GM13977 (cell line): ENCODE measurements at regions not wholly inside any gene's neighbourhood (a gene's known extent, or its start where the extent isn't known, plus 50 kb on each side); places are given as distances from the start of the nearest gene placed in this dataset.

Experiments
- DNase-seq: peaks from one replicate; pipeline ENCODE4 v3.0.0; 2012; ENCODE audit warnings: low spot score
- in situ Hi-C: fragments of 300-500 bp; cut with MboI; formaldehyde crosslinking; loops from one replicate; pipeline ENCODE4 v1.12.0; 2022; ENCODE audit warnings: low sequenced_read_pairs, low pct_unique_long_range_greater_than_20kb, mixed read lengths, inconsistent platforms; ENCODE audit not compliant: unreplicated experiment
- TF ChIP-seq, protein P1 (sequence below): IDR thresholded peaks from 2 replicates; pipeline ENCODE4 v1.5.1; 2012; ENCODE audit warnings: mild to moderate bottlenecking, control low read depth; ENCODE audit not compliant: insufficient read depth; ENCODE audit errors: extremely low read depth, missing control alignments

DNA sequence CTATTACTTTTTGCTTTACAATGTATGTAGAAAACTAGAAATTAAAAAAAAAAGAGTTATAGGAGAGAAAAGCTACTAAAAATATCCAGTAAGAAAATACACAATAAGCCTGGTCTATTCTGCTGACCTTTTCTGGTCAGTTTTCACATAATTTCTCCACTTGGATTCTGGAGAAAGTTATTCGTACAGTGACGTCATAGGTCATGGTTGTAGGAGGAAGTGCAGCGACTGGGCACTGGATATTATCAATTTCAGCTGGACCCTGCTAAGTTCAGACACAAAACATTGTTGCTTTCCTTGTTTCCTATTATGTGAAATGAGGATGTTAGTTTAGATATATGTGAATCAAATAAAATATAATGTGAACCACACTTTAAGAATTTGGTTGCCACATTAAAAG lies 201.2 kb downstream of the MTRR start:
- in situ Hi-C loops, result no loop called here
- TF ChIP-seq, protein P1, sequence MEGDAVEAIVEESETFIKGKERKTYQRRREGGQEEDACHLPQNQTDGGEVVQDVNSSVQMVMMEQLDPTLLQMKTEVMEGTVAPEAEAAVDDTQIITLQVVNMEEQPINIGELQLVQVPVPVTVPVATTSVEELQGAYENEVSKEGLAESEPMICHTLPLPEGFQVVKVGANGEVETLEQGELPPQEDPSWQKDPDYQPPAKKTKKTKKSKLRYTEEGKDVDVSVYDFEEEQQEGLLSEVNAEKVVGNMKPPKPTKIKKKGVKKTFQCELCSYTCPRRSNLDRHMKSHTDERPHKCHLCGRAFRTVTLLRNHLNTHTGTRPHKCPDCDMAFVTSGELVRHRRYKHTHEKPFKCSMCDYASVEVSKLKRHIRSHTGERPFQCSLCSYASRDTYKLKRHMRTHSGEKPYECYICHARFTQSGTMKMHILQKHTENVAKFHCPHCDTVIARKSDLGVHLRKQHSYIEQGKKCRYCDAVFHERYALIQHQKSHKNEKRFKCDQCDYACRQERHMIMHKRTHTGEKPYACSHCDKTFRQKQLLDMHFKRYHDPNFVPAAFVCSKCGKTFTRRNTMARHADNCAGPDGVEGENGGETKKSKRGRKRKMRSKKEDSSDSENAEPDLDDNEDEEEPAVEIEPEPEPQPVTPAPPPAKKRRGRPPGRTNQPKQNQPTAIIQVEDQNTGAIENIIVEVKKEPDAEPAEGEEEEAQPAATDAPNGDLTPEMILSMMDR, result no peak
- no peak for DNase-seq

DNA sequence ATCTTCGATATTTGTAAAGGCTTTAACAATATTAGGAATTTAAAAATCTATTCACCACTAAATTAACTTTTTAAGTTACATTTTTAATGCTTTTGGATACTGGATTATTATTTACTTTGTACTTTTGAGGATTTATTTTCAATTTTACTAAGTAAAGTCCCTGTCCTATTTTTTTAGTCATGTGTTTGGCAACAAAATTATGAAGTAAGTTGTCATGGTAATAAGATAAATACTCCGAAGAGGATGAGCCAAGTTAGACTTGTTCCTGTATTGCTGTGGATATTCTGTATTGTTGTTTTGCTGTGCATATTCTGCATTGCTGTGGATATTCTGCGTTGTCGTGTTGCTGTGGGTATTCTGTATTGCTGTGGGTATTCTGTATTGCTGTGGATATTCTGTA lies 210.1 kb downstream of the MTRR start:
- no peak for DNase-seq
- TF ChIP-seq, protein P1, result no peak
- in situ Hi-C loops, result no loop called here

DNA sequence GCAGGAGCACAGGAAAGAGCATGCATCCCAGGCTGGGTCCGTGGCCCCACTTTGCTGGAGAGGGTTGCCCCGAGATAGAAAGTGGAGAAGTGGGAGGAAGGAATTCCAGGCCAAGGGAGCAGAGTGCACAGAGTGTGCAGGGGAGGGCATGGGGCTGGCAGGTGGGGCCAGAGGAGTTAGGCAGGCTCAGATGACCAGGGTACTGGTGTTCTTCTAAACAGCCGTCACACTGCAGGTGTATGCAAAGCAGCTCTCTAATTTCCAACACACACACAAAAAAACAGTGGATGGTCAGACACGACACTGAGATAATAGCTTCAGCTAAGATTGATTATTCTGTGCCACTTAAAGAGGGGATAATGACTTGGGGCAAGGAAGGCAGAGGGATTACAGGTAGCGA lies 212.2 kb downstream of the MTRR start:
- DNase-seq, result no peak
- in situ Hi-C loops, result no loop called here
- TF ChIP-seq, protein P1, result no peak

DNA sequence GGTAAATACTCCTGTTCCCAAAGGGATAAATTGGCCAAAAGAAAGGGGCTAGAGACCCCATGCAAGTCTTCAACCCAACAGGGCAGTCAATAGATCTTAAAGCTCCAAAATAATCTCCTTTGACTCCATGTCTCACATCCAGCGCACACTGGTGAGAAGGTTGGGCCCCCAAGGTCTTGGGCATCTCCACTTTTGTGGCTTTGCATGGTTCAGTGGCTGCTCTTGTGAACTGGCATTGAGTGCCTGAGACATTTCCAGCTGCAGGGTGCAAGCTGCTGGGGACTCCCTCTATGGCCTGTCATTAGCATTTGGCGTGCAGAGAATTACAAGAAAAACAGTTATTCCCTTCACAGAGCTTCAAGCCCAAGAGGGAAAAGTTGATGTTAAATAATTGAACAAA lies 224.7 kb downstream of the MTRR start:
- DNase-seq, result no peak
- TF ChIP-seq, protein P1, result no peak
- in situ Hi-C loops, result no loop called here

DNA sequence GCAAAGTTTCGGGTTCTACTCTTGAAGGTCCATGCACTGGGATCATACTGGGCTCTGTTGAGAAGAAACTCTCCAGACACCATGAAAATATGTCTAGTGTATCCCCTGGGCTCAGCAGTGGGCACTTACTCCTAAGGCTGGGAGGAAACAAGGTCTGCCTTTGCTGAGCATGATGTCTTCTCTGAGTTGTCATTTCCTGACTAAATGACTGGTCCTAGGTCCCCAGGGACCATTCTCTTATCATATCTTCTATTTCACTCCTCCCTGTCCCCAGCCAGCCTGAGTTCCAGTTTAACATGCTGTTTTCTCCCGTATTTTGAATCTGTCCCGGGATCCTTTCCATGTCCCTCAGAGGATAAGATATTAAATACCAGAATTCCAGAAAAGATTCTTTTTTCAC lies 225.4 kb downstream of the MTRR start:
- in situ Hi-C loops, result no loop called here
- TF ChIP-seq, protein P1, result no peak
- DNase-seq, result no peak

DNA sequence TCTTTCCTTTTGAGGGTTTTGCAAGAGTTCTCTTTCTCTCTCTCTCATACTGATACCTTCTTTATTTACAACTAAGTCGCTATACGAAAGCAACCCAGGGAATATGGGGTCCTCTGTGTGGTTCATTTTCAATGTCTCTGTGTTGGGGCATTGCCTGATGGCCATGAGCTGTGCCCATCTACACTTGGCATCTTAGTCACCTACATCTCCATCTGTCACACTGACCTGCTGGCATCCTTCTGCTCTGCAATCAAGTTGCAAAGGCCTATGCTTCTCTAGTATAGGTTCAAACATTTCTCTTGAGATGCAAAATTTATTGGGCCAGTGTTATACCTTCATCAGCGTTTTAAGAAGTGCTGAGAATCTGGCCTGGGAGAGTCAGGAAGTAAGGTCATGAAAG lies 228.2 kb downstream of the MTRR start:
- no peak for DNase-seq
- in situ Hi-C loops, result no loop called here
- TF ChIP-seq, protein P1, result no peak

DNA sequence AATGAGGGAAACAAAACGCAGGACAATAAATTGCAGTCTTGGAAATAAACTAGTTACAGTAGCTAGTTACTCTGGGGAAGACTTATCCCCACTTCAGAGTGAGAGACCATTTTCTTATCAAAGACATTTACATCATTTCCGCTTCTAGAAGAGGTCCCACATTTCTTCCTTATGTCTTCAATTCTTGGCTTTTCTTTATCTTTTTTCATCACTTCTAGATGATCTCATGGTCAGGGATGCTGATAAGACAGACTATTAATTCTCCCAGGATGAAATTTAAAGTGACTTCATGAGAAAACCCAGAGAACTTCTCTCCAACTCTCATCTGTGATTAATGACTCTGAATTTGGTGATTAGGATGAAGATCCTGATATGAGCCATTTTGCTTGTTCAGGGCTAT lies 229.1 kb downstream of the MTRR start:
- DNase-seq, result no peak
- TF ChIP-seq, protein P1, result no peak
- in situ Hi-C loops, result no loop called here
